SU-DHL-6 (cell line): ENCODE measurements at regions not wholly inside any gene's neighbourhood (a gene's known extent, or its start where the extent isn't known, plus 50 kb on each side); places are given as distances from the start of the nearest gene placed in this dataset.

ENCODE experiments used
- H2AFZ ChIP-seq: fragments of 200-600 bp; sonication (generic); 2 replicates; pipeline ENCODE4 v1.6.1; 2014; ENCODE audit warnings: low read depth, mild to moderate bottlenecking, moderate library complexity, mixed read lengths, antibody characterized with exemption, low read length; ENCODE audit not compliant: severe bottlenecking
- H3F3A ChIP-seq: fragments of 200-600 bp; shearing (Covaris generic); 2 replicates; pipeline ENCODE4 v1.6.0; 2016; ENCODE audit warnings: antibody characterized with exemption, mild to moderate bottlenecking; ENCODE audit not compliant: insufficient read depth
- H3K27ac ChIP-seq: fragments of 200-600 bp; sonication (generic); 2 replicates; pipeline ENCODE4 v1.5.1; 2016; ENCODE audit warnings: low read depth, mild to moderate bottlenecking, low read length, moderate library complexity, mixed read lengths
- H3K27me3 ChIP-seq: fragments of 200-600 bp; sonication (generic), shearing (Covaris generic); 2 replicates; pipeline ENCODE4 v1.6.0; 2014; ENCODE audit warnings: mild to moderate bottlenecking, low read length
- H3K36me3 ChIP-seq: fragments of 200-600 bp; sonication (generic); 2 replicates; pipeline ENCODE4 v1.6.1; 2014; ENCODE audit warnings: mild to moderate bottlenecking, low read length, mixed read lengths
- H3K4me2 ChIP-seq: fragments of 300-600, 200-600 bp; shearing (Covaris generic), sonication (generic); 2 replicates; pipeline ENCODE4 v1.6.0; 2014; ENCODE audit warnings: low read length, low read depth, mild to moderate bottlenecking; ENCODE audit not compliant: poor library complexity, severe bottlenecking
- H3K4me3 ChIP-seq: fragments of 200-600 bp; sonication (generic); 2 replicates; pipeline ENCODE4 v1.5.1; 2014; ENCODE audit warnings: antibody characterized with exemption, low read length, mild to moderate bottlenecking, mixed read lengths; ENCODE audit not compliant: insufficient read depth, poor library complexity, severe bottlenecking
- H3K79me2 ChIP-seq: fragments of 200-600 bp; sonication (generic); 2 replicates; pipeline ENCODE4 v1.6.1; 2014; ENCODE audit warnings: mild to moderate bottlenecking, low read length, moderate library complexity; ENCODE audit not compliant: insufficient read depth
- H3K9ac ChIP-seq: fragments of 200-600 bp; sonication (generic); 2 replicates; pipeline ENCODE4 v1.7.0; 2014; ENCODE audit warnings: mild to moderate bottlenecking, low read length
- H3K9me2 ChIP-seq: fragments of 200-600 bp; sonication (generic); replicated peaks from 2 replicates; pipeline ENCODE4 v1.6.1; 2014; ENCODE audit warnings: low read length; ENCODE audit not compliant: insufficient read depth
- H3K9me3 ChIP-seq: fragments of 200-600 bp; sonication (generic); 2 replicates; pipeline ENCODE4 v1.6.1; 2014; ENCODE audit warnings: low read length, mixed read lengths; ENCODE audit not compliant: insufficient read depth
- H4K20me1 ChIP-seq: fragments of 200-600 bp; sonication (generic); 2 replicates; pipeline ENCODE4 v1.6.1; 2014; ENCODE audit warnings: low read depth, mild to moderate bottlenecking, antibody characterized with exemption, low read length, moderate library complexity, mixed read lengths
- CTCF ChIP-seq: fragments of 200-600 bp; sonication (generic); IDR thresholded peaks from one replicate; pipeline ENCODE4 v1.5.1; 2017; ENCODE audit warnings: antibody characterized with exemption, mild to moderate bottlenecking, low read length, moderate library complexity; ENCODE audit not compliant: insufficient read depth, poor library complexity, severe bottlenecking
- EZH2phosphoT487 ChIP-seq: fragments of 200-600 bp; sonication (generic), shearing (Covaris generic); conservative IDR thresholded peaks from 2 replicates; pipeline ENCODE4 v1.6.1; 2018; ENCODE audit warnings: mild to moderate bottlenecking, antibody characterized with exemption, low read length, moderate library complexity, mixed read lengths

GRCh38 chr13:21945195-21945594 lies 274.3 kb downstream of the FGF9 start:
- H3K9me3 ChIP-seq, result peaks cover 17% of the 10 kb centered on the region; the same call in 1 of the 2 replicates
- H3K79me2 ChIP-seq, result no peaks in the 10 kb centered on the region
- H3K9me2 ChIP-seq, result no peaks in the 10 kb centered on the region
- no peak overlapping the region for H2AFZ ChIP-seq
- H3F3A ChIP-seq, result no peaks in the 10 kb centered on the region
- no peak overlapping the region for H3K27ac ChIP-seq
- no peaks in the 10 kb centered on the region for H3K27me3 ChIP-seq
- no peaks in the 10 kb centered on the region for H3K36me3 ChIP-seq
- TF ChIP-seq EZH2phosphoT487, result no peak
- H3K4me3 ChIP-seq, result no peak overlapping the region
- H4K20me1 ChIP-seq, result no peaks in the 10 kb centered on the region
- H3K9ac ChIP-seq, result no peak overlapping the region
- no peak overlapping the region for H3K4me2 ChIP-seq

DNA sequence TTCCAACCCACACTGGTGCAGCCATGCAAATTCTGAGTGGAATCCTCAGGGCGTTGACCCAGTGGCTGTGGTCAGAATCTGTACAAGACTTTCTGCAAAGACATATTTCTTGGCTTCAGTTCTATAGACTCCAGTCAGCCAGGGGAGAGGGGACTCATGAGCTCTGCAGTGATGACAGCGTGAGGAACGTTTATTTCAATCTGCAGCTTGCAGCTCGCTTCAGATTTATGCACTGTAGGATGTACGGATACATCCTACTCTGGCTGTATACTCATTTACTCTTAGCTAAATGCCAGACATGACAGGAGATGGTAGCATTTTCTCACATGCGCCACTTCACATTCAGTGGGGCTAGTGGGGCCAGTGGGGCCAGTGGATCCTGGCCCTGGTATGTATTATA lies 276.1 kb downstream of the FGF9 start:
- H2AFZ ChIP-seq, result no peak overlapping the region
- H3K36me3 ChIP-seq, result no peaks in the 10 kb centered on the region
- no peaks in the 10 kb centered on the region for H3K79me2 ChIP-seq
- no peak overlapping the region for H3K9ac ChIP-seq
- H3K4me3 ChIP-seq, result no peak overlapping the region
- H3F3A ChIP-seq, result no peaks in the 10 kb centered on the region
- no peaks in the 10 kb centered on the region for H4K20me1 ChIP-seq
- TF ChIP-seq CTCF (no peak), EZH2phosphoT487 (no peak)
- no peaks in the 10 kb centered on the region for H3K9me2 ChIP-seq
- no peak overlapping the region for H3K4me2 ChIP-seq
- no peaks in the 10 kb centered on the region for H3K27me3 ChIP-seq
- H3K27ac ChIP-seq, result no peak overlapping the region
- H3K9me3 ChIP-seq, result peaks cover 17% of the 10 kb centered on the region; the same call in 1 of the 2 replicates

- Histone ChIP-seq H3K36me3 (no peaks in the 10 kb centered on the region), H3K9ac (no peak overlapping the region), H3K9me3 (peaks cover 16% of the 10 kb centered on the region; the same call in 1 of the 2 replicates), H3K79me2 (no peaks in the 10 kb centered on the region), H2AFZ (no peak overlapping the region), H3K27ac (no peak overlapping the region), H3K4me2 (no peak overlapping the region), H3K27me3 (no peaks in the 10 kb centered on the region), H3K4me3 (no peak overlapping the region), H4K20me1 (no peaks in the 10 kb centered on the region), H3K9me2 (no peaks in the 10 kb centered on the region), H3F3A (no peaks in the 10 kb centered on the region)
- TF ChIP-seq EZH2phosphoT487 (no peak), CTCF (no peak)
Measured at GRCh38 chr13:21948769-21949474, 278.0 kb downstream of the FGF9 start.

DNA sequence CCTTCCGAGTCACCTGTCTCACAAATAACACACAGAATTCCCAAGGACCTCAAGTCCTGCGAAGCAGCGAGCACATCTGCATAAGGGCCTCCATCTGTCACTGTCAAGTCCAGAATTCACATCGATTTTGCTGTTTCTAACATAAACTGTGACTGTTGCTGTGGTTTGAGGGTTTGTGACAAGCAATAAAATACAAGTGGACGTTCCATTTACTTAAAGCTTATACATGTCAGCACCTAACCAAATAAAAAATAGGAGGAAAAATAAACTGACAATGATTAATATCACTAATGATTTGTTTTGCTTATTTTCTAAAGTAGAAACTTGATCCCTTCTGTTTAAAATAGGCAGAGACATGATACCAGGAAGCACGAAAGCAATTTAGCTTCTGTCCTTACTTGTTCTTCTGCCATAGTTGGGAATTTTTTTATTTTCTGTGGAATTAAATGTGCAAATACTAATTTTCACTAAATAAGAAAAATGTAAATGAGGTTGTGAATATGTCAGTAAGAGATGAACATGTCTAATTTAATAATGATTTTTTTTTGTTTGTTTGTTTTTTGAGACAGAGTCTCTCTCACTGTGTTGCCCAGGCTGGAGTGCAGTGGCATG lies 279.1 kb downstream of the FGF9 start:
- H3K27me3 ChIP-seq, result no peaks in the 10 kb centered on the region
- no peak overlapping the region for H3K27ac ChIP-seq
- no peak overlapping the region for H3K4me3 ChIP-seq
- no peaks in the 10 kb centered on the region for H3F3A ChIP-seq
- H4K20me1 ChIP-seq, result no peaks in the 10 kb centered on the region
- no peaks in the 10 kb centered on the region for H3K36me3 ChIP-seq
- no peaks in the 10 kb centered on the region for H3K79me2 ChIP-seq
- peaks cover 6% of the 10 kb centered on the region; the same call in 1 of the 2 replicates for H3K9me3 ChIP-seq
- no peak overlapping the region for H2AFZ ChIP-seq
- H3K4me2 ChIP-seq, result no peak overlapping the region
- H3K9ac ChIP-seq, result no peak overlapping the region
- TF ChIP-seq EZH2phosphoT487 (no peak), CTCF (no peak)
- no peaks in the 10 kb centered on the region for H3K9me2 ChIP-seq
